HG02973 (cell line): ENCODE measurements at regions not wholly inside any gene's neighbourhood (a gene's known extent, or its start where the extent isn't known, plus 50 kb on each side); places are given as distances from the start of the nearest gene placed in this dataset.
"Not testable (repeated sequence)": the region's sequence is repeated elsewhere in the genome, so short reads cannot be mapped to it uniquely, and the experiment has no call there.

Experiments
- ATAC-seq: cut with Tn5 transposase; IDR thresholded peaks from one replicate; pipeline ENCODE4 v1.9.1; 2021; ENCODE audit warnings: moderate library complexity; ENCODE audit not compliant: unreplicated experiment

DNA sequence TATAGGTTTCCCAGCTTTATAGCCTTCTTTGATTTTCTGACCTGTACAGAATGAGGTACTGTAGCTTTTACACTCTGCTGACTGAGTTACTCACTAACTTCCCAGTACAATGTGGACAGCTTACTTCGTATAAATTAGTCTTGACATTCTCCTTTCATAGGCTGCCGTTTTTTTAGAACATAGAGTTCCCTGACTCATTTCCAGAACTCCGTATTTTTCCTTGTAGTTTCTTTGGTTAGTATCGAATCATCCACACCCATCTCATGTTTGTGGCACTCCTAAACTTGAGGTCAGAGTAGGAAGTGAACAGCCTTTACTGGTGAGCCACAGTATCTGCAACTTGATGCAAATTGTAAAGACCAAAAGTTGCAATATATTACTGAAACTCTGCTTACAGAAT is 303.9 kb downstream of the SLITRK5 start:
- ATAC-seq, result no peak

DNA sequence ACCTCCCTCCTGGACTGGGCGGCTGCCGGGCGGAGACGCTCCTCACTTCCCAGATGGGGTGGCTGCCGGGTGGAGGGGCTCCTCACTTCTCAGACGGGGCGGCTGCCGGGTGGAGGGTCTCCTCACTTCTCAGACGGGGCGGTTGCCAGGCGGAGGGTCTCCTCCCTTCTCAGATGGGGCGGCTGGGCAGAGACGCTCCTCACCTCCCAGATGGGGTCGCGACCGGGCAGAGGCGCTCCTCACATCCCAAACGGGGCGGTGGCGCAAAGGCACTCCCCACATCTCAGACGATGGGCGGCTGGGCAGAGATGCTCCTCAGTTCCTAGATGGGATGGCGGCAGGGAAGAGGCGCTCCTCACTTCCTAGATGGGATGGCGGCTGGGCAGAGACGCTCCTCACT is 305.5 kb downstream of the SLITRK5 start:
- ATAC-seq, result not testable (repeated sequence)

DNA sequence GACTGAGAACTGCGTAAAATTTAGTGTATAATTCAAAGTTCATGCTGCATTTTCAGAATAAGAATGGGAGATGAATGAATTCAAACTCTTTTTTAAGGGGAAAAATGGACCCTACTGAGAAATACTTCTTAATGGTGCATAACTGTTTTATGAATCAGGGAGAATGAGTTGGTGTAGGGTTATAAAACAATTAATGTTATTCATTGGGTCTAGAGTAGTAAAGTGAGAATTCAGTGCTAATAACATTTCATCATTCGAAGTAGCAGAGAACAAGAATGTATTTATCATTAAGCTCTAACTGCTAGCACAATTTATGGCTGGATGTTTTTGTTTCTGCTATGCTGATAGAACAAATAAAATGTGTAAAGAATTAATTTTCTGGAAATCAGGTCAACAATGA is 310.2 kb downstream of the SLITRK5 start:
- ATAC-seq, result no peak

DNA sequence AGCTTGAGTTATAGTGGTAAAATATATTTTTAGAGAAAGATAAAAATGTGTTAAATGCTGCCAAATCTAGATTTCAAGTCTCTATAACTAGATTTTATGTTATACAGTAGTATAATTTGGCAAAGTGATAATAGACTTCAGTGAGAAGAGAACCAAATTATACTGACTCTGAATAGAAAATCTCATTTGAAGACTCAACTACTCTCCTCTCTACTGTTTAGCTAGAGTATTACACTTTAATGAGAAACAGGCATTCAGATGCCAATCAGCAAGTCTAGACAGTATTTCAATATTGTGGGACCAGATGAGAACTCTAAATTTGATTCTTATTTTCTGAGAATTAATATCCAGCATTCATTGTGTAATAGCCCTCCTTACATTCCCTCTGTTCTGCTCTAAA is 311.2 kb downstream of the SLITRK5 start:
- ATAC-seq, result no peak

DNA sequence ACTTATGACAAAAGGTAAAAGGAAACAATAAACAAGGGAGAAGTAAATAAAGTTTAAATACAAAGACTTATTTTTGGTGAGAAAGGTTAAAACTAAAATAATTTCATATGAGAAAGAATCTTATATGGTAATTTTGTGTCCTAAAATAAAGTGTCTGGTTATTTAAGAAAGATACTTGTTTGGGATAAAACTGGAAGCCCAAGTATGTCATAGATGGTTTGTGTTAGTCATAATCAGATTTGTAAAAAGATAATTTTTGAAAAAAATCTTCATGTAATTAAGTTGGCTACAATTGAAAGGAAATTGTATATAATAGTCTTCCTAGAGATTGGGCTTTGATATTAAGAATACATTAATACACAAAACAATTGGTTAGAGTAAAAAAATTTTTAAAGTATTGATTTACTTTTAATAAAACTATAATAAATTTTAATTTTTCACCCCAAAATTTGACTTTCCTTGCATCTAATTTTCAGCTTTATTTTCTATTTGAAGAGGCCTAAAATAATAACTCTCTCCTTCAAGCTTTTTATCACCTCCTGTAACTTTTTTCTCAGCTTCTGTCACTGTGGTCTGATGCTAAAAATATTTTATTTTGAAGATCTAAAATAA is 315.6 kb downstream of the SLITRK5 start:
- ATAC-seq, result no peak

DNA sequence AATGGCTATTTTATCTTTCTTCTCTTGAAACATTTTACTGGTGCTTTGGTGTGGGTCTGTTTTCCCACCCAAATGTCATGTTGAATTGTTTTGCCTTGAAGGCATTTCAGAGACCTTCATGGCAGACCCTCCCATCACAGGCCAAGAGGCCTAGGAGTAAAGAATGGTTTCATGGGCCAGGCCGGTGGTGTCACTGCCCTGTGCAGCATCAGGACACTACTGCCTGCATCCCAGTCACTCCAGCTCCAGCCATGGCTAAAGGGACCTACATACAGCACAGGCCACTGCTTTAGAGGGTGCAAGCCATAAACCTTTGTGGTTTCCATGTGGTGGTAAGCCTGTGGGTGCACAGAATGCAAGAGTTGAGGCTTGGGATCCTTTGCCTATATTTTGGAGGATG is 326.9 kb downstream of the SLITRK5 start:
- no peak for ATAC-seq

DNA sequence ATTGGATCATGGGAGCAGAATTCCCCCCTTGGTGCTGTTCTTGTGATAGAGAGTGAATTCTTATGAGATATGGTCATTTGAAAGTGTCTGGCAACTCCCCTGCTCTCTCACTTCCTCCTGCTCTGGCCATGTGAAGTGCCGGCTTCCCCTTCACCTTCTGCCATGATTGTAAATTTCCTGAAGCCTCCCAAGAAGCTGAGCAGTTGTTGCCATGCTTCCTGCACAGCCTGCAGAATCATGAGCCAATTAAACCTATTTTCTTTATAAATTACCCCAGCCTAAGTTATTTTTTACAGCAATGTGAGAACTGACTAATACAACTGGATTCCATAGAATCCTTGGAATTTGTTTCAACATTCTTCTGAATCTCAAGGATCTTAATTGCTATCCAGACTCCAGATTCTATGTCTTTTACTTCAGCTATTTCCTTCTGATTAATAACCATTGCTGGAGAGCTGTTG is 328.1 kb downstream of the SLITRK5 start:
- ATAC-seq, result no peak

DNA sequence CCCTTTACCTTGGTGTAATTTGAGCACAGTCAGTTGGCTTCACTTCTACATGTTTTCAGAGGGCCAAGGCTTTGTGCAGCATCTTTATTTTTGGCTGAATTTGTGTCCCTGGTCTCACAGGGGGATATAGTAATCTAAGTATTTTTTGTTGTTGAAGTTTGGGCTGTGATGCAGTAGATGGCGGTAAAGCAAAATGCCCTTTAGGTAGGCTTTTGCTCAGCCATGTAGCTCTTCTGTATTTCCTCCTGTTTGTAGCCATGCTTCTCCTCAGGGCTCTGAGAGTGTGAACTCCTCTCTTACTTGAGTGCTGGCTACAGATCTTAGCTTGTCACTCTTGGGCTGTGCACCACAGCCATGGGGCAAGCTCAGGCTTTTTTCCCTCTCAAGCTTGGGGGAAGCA is 328.6 kb downstream of the SLITRK5 start:
- no peak for ATAC-seq

DNA sequence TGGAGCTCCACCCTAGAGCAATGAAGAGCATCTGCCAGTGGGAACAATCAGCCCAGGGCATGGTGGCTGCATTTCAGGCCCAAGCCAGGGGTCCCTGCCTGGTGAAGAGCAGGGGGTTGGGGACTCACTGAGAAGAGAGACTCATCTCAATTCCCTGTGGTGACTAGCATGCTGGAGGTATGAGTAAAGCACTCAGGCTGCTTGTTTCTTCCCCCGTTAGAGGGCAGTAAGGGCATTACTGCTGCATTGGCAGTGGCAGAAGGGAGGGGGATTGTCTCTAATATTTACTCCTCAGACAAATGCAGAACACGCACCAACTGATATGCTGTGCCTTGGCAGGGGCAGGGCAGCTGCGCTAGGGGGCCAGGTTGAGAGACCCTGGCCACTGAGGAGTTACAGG is 329.1 kb downstream of the SLITRK5 start:
- ATAC-seq, result no peak

DNA sequence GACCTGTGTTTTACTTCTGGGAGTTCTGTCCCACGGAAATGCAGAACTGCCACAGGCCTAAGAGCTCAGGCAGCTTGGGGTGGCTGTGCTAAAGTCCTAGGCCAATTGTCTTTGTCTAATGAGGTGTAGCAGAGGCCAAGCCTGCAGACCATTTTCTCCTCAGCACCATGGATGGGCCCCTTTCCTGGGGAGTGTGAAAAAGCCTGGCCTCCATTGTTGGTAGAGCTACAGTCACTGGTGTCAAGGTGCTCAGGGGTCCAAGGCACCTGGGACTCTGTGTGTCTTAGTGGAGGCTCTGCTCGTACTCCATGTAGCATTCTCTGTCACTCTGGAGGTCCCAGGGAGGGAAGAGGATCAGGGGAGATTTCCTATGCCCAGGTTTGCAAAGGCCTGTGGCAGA is 329.6 kb downstream of the SLITRK5 start:
- no peak for ATAC-seq

DNA sequence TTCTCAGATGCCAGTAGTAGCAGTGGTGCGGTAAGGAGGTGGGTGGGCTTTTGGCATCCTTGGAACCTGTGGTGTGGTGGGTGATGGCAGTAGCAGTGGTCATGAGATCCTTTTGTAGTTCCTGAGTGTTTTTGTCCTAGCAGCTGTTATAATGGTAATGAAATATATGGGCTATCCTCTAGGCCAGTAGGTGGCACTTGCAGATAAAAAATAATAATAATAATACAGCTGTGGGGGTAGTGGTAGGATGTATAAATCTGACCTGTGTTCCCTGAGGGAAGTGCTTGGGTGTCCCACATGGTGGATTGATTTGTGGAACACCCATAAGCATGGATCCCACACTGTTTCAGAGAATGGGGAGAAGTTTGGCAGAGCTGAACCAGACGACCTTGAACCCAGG is 334.0 kb downstream of the SLITRK5 start:
- no peak for ATAC-seq

DNA sequence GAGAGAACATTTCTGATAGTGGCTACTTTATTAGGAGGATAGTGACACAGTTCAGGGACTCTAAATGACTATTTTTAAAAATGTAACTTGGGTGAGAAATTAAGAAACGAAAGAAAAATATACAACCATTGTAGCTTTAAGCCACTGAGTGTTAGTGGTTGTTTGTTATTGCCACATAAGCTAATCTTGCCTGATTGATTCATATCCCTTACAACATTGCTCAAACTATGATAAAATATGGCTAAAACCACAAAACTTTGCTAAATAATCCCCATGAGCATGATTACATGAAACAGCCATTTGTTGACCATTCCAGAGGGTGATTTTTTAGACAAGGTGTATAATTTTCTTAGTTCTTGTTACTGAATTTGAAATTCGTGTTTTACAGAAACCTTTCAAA is 343.4 kb downstream of the SLITRK5 start:
- ATAC-seq, result no peak

DNA sequence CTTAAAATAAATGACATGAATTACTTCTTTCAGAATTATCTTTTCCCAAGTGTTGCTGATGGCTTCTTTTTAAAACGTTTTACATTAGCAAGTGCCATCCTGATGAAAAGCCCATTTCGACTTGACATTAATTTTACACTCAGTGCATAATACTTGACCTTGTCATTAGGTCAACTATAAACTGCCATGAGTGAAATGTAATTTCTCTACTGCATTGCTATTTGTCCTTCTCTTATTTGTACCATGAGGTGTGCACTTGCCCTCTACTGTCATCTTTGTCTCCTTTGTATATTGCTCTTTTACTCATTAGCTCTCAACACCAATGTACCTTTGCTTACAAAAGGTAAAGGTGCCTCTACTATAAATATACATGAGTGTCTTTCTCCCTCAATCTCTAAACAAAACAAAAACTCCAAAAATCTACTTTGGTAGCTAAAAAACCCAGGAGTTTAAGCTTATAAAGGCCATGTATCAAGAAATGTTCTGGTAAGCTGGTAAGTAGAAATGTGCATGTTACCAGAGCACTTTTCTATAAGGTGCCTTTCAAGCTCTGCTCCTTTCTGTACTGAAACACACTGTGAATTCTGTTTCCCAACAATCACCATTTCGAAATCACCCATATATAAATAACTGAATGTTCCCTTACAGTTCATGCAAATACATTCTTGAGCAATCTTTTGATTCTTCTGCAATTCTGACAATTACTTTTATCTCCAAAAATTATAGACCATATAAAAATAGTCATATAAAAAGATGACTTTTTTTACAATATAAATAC is 351.4 kb downstream of the SLITRK5 start:
- ATAC-seq, result no peak

DNA sequence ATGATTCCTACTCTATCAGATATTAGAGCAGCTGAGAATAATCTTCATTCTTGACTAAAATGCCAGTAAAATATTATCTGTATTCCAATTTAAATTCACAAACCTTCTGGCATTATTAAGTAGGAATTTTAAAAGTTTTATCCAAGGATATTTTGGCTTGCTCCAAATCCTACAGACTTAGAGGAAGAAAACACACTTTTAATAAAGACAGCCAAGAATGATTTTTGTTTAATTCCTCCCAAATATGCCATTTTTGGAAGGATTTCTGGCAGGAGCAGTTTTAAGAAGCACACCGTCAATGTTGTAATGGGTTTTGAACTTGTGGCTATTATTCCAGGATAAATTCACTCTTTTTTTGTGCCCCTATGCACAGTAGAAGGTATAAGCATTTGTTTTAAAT is 355.1 kb downstream of the SLITRK5 start:
- no peak for ATAC-seq

DNA sequence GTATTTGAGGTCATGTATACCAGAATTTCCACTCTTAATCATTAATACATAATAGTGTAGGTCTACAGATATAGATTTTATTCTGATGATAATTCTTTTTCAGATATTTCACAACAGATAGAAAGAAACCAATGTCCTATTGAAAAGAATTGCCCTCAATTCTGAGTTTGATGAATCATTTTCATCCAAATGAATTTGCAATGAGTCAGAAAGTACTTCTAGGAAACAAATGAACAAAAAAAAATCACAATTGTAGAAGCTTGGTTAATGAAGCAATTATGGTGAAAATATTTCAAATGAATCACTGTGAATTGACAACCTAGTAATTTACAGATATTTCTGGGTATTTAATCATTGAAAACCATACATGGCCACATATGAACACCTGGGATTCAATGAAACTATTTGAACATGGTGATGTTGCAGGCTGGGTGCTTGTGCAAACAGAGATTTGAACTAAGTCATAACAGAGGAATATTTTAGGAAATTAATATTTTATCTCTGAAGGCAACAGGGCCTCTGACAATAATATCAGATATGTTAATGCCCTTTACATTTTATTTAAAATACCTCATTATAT is 360.9 kb downstream of the SLITRK5 start:
- no peak for ATAC-seq

DNA sequence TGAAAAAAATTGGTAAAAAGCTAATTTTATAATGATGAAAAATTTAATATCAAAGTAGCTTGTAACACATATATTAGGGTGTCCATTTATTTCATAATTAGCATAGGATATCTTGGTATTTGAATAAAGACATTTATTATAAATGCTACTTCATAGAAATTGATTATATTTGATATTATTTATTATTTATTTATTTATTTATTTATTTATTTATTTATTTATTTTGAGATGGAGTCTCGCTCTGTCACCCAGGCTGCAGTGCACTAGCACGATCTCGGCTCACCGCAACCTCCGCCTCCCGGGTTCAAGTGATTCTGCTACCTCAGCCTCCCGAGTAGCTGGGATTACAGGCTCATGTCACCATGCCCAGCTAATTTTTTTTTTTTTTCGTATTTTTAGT is 365.0 kb downstream of the SLITRK5 start:
- not testable (repeated sequence) for ATAC-seq

DNA sequence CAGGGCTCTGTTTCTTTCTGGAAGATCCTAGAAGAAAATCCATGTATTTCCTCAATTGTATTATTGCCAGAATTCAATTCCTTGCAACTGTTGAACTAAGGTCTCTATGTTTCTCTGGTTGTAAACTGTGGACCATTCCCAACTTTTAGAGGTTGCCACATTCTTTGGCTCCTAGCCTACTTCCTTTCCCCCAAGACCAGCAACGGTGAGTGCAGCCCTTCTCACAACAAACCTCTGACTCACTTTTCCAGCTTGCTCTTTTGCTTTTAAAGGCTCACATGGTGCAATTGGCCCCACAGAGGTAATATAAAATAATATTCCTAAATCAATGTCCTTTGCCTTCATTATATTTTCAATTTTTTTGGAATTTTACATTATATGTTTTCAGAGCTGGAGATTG is 371.3 kb downstream of the SLITRK5 start:
- ATAC-seq, result no peak

DNA sequence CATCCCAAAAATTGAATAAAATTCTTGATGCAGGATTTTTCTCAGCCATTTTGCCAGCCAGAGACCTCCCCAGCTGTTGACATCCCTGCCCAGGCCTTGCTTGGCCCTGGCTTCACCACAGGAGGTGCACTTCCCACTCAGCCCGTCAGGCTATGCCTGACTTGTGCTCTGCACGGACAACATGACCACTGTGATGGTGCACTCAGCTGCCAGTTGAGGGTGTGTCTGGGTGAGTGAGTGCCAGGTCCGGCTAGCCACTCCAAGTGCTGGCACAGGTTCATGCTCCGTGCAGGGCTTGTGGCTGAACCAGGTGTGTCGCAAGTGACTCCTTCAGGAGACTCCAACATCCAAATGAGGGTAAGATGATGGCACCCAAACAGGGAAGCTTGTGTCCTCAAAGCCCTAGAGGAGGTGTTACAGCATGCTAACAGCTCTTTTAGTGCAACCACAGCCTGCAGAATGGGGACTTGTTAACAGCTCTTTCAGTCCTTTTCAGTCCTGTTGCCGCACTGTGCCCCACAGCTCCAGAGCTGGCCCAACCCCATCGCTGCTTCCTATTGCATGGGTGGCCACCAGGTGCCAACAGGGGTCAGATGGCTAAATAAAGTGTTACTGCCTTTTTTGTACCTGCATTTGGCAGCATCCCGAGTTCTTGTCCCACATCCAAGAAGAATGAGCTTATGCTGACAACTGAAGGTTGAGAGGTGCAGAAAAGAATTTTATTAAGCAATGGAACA is 380.7 kb downstream of the SLITRK5 start:
- no peak for ATAC-seq

DNA sequence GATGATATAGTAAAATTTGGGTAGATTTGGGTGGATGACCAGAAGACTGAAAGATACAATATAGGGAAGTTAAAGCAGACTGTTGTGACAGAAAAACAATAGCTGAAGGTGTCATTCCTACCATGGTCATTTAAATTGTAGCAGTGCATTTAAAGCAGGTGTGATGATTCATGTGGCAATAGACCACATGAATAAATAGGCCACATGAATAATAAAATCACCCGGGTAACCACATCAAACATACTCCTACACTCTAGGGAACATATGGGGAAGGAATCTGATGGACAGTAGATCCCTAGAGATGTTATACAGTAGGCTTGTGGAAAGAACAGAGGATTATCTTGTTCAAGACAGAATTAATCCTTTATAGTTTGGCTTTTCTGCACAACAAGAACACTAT is 392.6 kb downstream of the SLITRK5 start:
- no peak for ATAC-seq

DNA sequence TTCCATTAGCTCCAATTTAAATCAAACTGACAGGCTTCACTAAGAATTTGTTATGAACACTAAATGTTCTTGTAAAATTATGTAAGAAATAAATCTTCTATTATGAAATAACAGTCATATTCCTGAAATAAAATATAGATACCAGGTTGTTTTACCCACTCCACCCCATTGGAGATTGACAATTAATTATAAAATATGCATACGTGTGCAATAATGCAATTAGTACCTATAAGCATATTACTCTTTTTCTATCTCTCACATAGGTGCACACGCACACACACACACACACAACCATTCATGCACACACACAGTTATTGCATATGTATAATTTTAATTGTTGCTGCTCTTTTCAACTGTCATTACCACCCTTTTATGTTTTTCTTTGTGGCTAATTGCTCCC is 395.7 kb downstream of the SLITRK5 start:
- ATAC-seq, result no peak

DNA sequence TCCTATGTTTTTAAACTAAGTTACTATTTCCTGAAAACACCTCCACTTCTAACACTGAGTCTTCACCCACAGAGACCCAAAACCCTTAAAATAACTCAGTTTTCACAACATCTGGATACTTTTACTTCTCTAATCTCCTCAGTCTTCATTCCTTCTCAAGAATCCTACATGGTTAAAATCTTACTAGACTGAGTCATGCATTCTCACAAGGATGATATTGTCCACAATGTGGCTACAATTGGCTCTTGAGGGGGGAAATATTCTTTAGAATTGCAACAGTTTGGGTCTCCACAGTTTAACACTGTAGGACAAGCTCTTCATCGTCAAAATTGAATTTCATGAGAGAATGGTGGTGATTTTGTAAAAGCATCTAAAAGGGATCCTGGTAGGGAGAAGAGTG is 397.1 kb downstream of the SLITRK5 start:
- no peak for ATAC-seq

DNA sequence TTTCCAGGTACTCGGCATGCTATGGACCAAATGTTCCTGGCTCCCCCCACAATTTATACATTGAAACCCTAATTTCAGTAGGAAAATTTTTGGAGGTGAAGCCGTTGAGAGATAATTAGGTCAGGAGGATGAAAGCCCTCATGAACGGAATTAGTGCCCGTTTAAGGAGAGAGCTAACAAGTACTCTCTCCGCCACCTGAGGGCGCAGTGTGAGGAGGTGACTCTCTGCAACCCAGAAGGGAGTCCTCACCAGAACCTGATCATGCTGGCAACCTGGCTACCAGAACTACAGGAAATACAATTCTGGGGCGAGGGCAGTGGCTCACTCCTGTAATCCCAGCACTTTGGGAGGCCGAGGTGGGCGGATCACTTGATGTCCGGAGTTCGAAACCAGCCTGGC is 397.8 kb downstream of the SLITRK5 start:
- ATAC-seq, result no peak
